H9 (cell line): ENCODE measurements at regions not wholly inside any gene's neighbourhood (a gene's known extent, or its start where the extent isn't known, plus 50 kb on each side); places are given as distances from the start of the nearest gene placed in this dataset.

Experiments
- DNase-seq: peaks from one replicate; pipeline ENCODE4 v3.0.0-alpha.2; 2017
- H2AFZ ChIP-seq: one replicate; pipeline ENCODE4 v1.6.1; 2013; ENCODE audit warnings: mild to moderate bottlenecking, low read length, control low read depth, moderate library complexity
- H2AK5ac ChIP-seq: 2 replicates; pipeline ENCODE4 v1.6.1; 2013; ENCODE audit warnings: low read length, control low read depth, mixed read lengths; ENCODE audit not compliant: insufficient read length
- H2BK120ac ChIP-seq: one replicate; pipeline ENCODE4 v1.6.1; 2013; ENCODE audit warnings: low read depth, mild to moderate bottlenecking, low read length, control low read depth, inconsistent platforms; ENCODE audit not compliant: poor library complexity, severe bottlenecking
- H2BK12ac ChIP-seq: 2 replicates; pipeline ENCODE4 v1.6.1; 2013; ENCODE audit warnings: low read length, control low read depth, mixed read lengths, low read depth; ENCODE audit not compliant: insufficient read length
- H2BK15ac ChIP-seq: 2 replicates; pipeline ENCODE4 v1.6.1; 2013; ENCODE audit warnings: low read depth, low read length, control low read depth
- H2BK20ac ChIP-seq: one replicate; pipeline ENCODE4 v1.6.1; 2013; ENCODE audit warnings: low read depth, mild to moderate bottlenecking, low read length, control low read depth, inconsistent platforms; ENCODE audit not compliant: poor library complexity, severe bottlenecking
- H2BK5ac ChIP-seq: 2 replicates; pipeline ENCODE4 v1.6.1; 2013; ENCODE audit warnings: low read length, control low read depth, mixed read lengths; ENCODE audit not compliant: insufficient read length
- H3K14ac ChIP-seq: 2 replicates; pipeline ENCODE4 v1.6.1; 2013; ENCODE audit warnings: low read length, control low read depth; ENCODE audit not compliant: insufficient read depth
- H3K18ac ChIP-seq: 2 replicates; pipeline ENCODE4 v1.6.1; 2013; ENCODE audit warnings: low read depth, mild to moderate bottlenecking, mixed read lengths, low read length, control low read depth; ENCODE audit not compliant: insufficient read length
- H3K23ac ChIP-seq: 2 replicates; pipeline ENCODE4 v1.6.1; 2013; ENCODE audit warnings: low read length, control low read depth, mixed read lengths, low read depth; ENCODE audit not compliant: insufficient read length
- H3K23me2 ChIP-seq: 2 replicates; pipeline ENCODE4 v1.6.1; 2013; ENCODE audit warnings: low read depth, mild to moderate bottlenecking, mixed read lengths, low read length, control low read depth; ENCODE audit not compliant: insufficient read length, poor library complexity, severe bottlenecking
- H3K27ac ChIP-seq: 2 replicates; pipeline ENCODE4 v1.5.1; 2013; ENCODE audit warnings: low read length, control low read depth, mixed read lengths, low read depth; ENCODE audit not compliant: insufficient read length
- H3K27me3 ChIP-seq: 2 replicates; pipeline ENCODE4 v1.6.1; 2013; ENCODE audit warnings: low read length, control low read depth, inconsistent platforms; ENCODE audit not compliant: insufficient read depth
- H3K4ac ChIP-seq: 2 replicates; pipeline ENCODE4 v1.6.1; 2013; ENCODE audit warnings: low read depth, mild to moderate bottlenecking, control low read depth, inconsistent platforms, low read length, moderate library complexity
- H3K4me1 ChIP-seq: 2 replicates; pipeline ENCODE4 v1.6.1; 2013; ENCODE audit warnings: low read length, control low read depth, inconsistent platforms; ENCODE audit not compliant: insufficient read depth
- H3K4me2 ChIP-seq: 2 replicates; pipeline ENCODE4 v1.6.1; 2013; ENCODE audit warnings: low read length, control low read depth, mixed read lengths; ENCODE audit not compliant: insufficient read length, insufficient read depth
- H3K56ac ChIP-seq: 2 replicates; pipeline ENCODE4 v1.6.1; 2013; ENCODE audit warnings: low read depth, mild to moderate bottlenecking, mixed read lengths, low read length, control low read depth; ENCODE audit not compliant: insufficient read length
- H3K79me1 ChIP-seq: 2 replicates; pipeline ENCODE4 v1.6.1; 2013; ENCODE audit warnings: low read depth, mild to moderate bottlenecking, moderate library complexity, low read length, control low read depth, inconsistent platforms; ENCODE audit not compliant: insufficient read depth, poor library complexity, severe bottlenecking
- H3K79me2 ChIP-seq: 2 replicates; pipeline ENCODE4 v1.6.1; 2013; ENCODE audit warnings: low read length, control low read depth, inconsistent platforms; ENCODE audit not compliant: insufficient read depth
- H3K9ac ChIP-seq: 2 replicates; pipeline ENCODE4 v1.6.1; 2013; ENCODE audit warnings: low read length, control low read depth, mixed read lengths; ENCODE audit not compliant: insufficient read length; ENCODE audit errors: extremely low read depth
- H3K9me3 ChIP-seq: one replicate; pipeline ENCODE4 v1.6.1; 2013; ENCODE audit warnings: low read depth, low read length, inconsistent platforms; ENCODE audit not compliant: control insufficient read depth
- H3T11ph ChIP-seq: one replicate; pipeline ENCODE4 v1.6.1; 2013; ENCODE audit warnings: mild to moderate bottlenecking, low read length, control low read depth, inconsistent platforms
- H4K20me1 ChIP-seq: one replicate; pipeline ENCODE4 v1.6.1; 2013; ENCODE audit not compliant: control insufficient read depth, insufficient read length, insufficient read depth
- H4K5ac ChIP-seq: 2 replicates; pipeline ENCODE4 v1.6.1; 2013; ENCODE audit warnings: low read depth, mild to moderate bottlenecking, mixed read lengths, low read length, control low read depth; ENCODE audit not compliant: insufficient read length
- H4K8ac ChIP-seq: replicated peaks from 2 replicates; pipeline ENCODE4 v1.6.1; 2013; ENCODE audit warnings: low read length, control low read depth, mixed read lengths, low read depth; ENCODE audit not compliant: insufficient read length
- H4K91ac ChIP-seq: 2 replicates; pipeline ENCODE4 v1.6.1; 2013; ENCODE audit warnings: low read depth, mild to moderate bottlenecking, moderate library complexity, mixed read lengths, low read length, control low read depth; ENCODE audit not compliant: insufficient read length
- H3K27ac Mint-ChIP-seq, 3 experiments: 2 replicates in 2 of 3; 3 replicates in 1 of 3; pipeline ENCODE4 v1.8.0; 2020 to 2021; ENCODE audit warnings: mixed read lengths in 3 of 3, mild to moderate bottlenecking in 1 of 3, moderate library complexity in 1 of 3
- H3K27me3 Mint-ChIP-seq: 2 replicates; pipeline ENCODE4 v1.8.0; 2021; ENCODE audit warnings: low read depth, mild to moderate bottlenecking, moderate library complexity, mixed read lengths
- H3K36me3 Mint-ChIP-seq, 3 experiments: 2 replicates in 2 of 3; 3 replicates in 1 of 3; pipeline ENCODE4 v1.8.0; 2020 to 2021; ENCODE audit warnings: low read depth in 3 of 3, mixed read lengths in 3 of 3; ENCODE audit not compliant: insufficient read depth in 1 of 3
- H3K4me1 Mint-ChIP-seq, 2 experiments: 2 replicates each; pipeline ENCODE4 v1.8.0; 2020; ENCODE audit warnings: mixed read lengths in 2 of 2
- H3K4me3 Mint-ChIP-seq, 2 experiments: 2 replicates in 1 of 2; 3 replicates in 1 of 2; pipeline ENCODE4 v1.8.0; 2020 to 2021; ENCODE audit warnings: mild to moderate bottlenecking in 2 of 2, mixed read lengths in 2 of 2, moderate library complexity in 1 of 2
- H3K9me3 Mint-ChIP-seq, 2 experiments: 2 replicates in 1 of 2; 3 replicates in 1 of 2; pipeline ENCODE4 v1.8.0; 2020; ENCODE audit warnings: mild to moderate bottlenecking in 2 of 2, mixed read lengths in 2 of 2, moderate library complexity in 1 of 2
- CTCF ChIP-seq: fragments of 200-600 bp; sonication (generic); conservative IDR thresholded peaks from 3 replicates; pipeline ENCODE4 v1.8.0; 2021; ENCODE audit warnings: antibody characterized with exemption, mild to moderate bottlenecking
- WGBS: extraction: QIAGEN DNeasy Blood & Tissue Kit; methylation state at CpG from one replicate; pipeline ENCODE4 v1.1.7; 2013; ENCODE audit warnings: missing lambda C conversion rate, low lambda C conversion rate, mixed read lengths; ENCODE audit not compliant: insufficient read length; ENCODE audit errors: extremely low coverage; 5-methylcytosine and 5-hydroxymethylcytosine counted together

DNA sequence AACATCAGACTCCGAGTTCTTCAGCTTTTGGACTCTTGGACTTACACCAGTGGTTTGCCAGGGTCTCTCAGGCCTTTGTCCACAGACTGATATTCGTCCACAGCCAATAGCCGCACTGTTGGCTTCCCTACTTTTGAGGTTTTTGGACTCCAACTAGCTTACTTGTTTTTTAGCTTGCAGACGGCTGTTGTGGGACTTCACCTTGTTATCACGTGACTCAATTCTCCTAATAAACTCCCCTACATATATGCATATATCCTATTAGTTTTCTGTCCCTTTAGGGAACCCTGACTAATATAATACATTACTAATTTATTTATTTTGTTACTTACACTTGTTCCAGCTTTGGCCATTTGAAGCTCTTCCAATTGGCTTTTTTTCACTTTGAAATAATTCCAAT is 311.3 kb downstream of the BMP2 start:
- no peaks in the 10 kb centered on the region for H4K20me1 ChIP-seq
- no peak overlapping the region for H3K4ac ChIP-seq
- H3K4me3 Mint-ChIP-seq: no peak overlapping the region
- no peaks in the 10 kb centered on the region; the same call in 1 of the 2 replicates for H3K27me3 ChIP-seq
- H4K8ac ChIP-seq: no peak overlapping the region
- no peak overlapping the region for H3K27ac ChIP-seq
- DNase-seq: no peak
- H2BK15ac ChIP-seq: no peak overlapping the region
- no peak overlapping the region for H2BK12ac ChIP-seq
- no peaks in the 10 kb centered on the region for H3K4me1 Mint-ChIP-seq
- no peaks in the 10 kb centered on the region for H3K36me3 Mint-ChIP-seq
- 0 out of 2 replicates have a peak, but pooled peaks cover 1% of the 10 kb centered on the region for H3K27me3 Mint-ChIP-seq
- no peaks in the 10 kb centered on the region for H3K4me1 ChIP-seq
- no peak overlapping the region for H3K9ac ChIP-seq
- H3K23me2 ChIP-seq: no peaks in the 10 kb centered on the region
- no peak overlapping the region for H3K18ac ChIP-seq
- H3K14ac ChIP-seq: no peak overlapping the region
- no peak overlapping the region for H3K23ac ChIP-seq
- TF ChIP-seq CTCF: no peak
- no peak overlapping the region for H2BK120ac ChIP-seq
- H2AK5ac ChIP-seq: no peak overlapping the region
- no peak overlapping the region for H3K27ac Mint-ChIP-seq
- H3K56ac ChIP-seq: no peak overlapping the region
- no peak overlapping the region for H2AFZ ChIP-seq
- H3K4me2 ChIP-seq: no peak overlapping the region
- H3T11ph ChIP-seq: no peak overlapping the region
- H4K91ac ChIP-seq: no peak overlapping the region
- no peak overlapping the region for H2BK5ac ChIP-seq
- no peaks in the 10 kb centered on the region for H3K79me1 ChIP-seq
- no CpG with 5 or more reads among the region's 5 CpGs for WGBS
- no peak overlapping the region for H4K5ac ChIP-seq
- peaks cover 2 to 4% of the 10 kb centered on the region in 2 experiments; a peak in 2 of 5 replicates for H3K9me3 Mint-ChIP-seq
- H3K79me2 ChIP-seq: no peaks in the 10 kb centered on the region
- no peaks in the 10 kb centered on the region for H3K9me3 ChIP-seq
- H2BK20ac ChIP-seq: no peak overlapping the region
